Chondrocyte (in vitro differentiated cells): ENCODE measurements at regions not wholly inside any gene's neighbourhood (a gene's known extent, or its start where the extent isn't known, plus 50 kb on each side); places are given as distances from the start of the nearest gene placed in this dataset.

Source experiments
- DNase-seq: peaks from one replicate; pipeline ENCODE4 v3.0.0; 2021; ENCODE audit warnings: mixed read lengths, low spot score
- H3K27ac Mint-ChIP-seq: one replicate; pipeline ENCODE4 v1.8.0; 2021; ENCODE audit warnings: mild to moderate bottlenecking, moderate library complexity, mixed read lengths; ENCODE audit not compliant: unreplicated experiment
- H3K27me3 Mint-ChIP-seq: 2 replicates; pipeline ENCODE4 v1.8.0; 2021; ENCODE audit warnings: low read depth, mixed read lengths
- H3K36me3 Mint-ChIP-seq: 2 replicates; pipeline ENCODE4 v1.8.0; 2021; ENCODE audit warnings: low read depth, mixed read lengths
- H3K4me1 Mint-ChIP-seq: 2 replicates; pipeline ENCODE4 v1.8.0; 2021; ENCODE audit warnings: low read depth, mild to moderate bottlenecking, mixed read lengths
- H3K4me3 Mint-ChIP-seq: one replicate; pipeline ENCODE4 v1.8.0; 2021; ENCODE audit warnings: mild to moderate bottlenecking, moderate library complexity, mixed read lengths; ENCODE audit not compliant: unreplicated experiment
- H3K9me3 Mint-ChIP-seq: 2 replicates; pipeline ENCODE4 v1.8.0; 2021; ENCODE audit warnings: low read depth, mixed read lengths
- TF ChIP-seq, protein P1 (sequence below): fragments of 200-600 bp; sonication (generic); IDR thresholded peaks from 2 replicates; pipeline ENCODE4 v1.5.0; 2021; ENCODE audit warnings: antibody characterized with exemption, mild to moderate bottlenecking, moderate library complexity

- no peak for DNase-seq
- H3K27me3 Mint-ChIP-seq, result no peaks in the 10 kb centered on the region
- H3K9me3 Mint-ChIP-seq, result no peaks in the 10 kb centered on the region
- TF ChIP-seq, protein P1, sequence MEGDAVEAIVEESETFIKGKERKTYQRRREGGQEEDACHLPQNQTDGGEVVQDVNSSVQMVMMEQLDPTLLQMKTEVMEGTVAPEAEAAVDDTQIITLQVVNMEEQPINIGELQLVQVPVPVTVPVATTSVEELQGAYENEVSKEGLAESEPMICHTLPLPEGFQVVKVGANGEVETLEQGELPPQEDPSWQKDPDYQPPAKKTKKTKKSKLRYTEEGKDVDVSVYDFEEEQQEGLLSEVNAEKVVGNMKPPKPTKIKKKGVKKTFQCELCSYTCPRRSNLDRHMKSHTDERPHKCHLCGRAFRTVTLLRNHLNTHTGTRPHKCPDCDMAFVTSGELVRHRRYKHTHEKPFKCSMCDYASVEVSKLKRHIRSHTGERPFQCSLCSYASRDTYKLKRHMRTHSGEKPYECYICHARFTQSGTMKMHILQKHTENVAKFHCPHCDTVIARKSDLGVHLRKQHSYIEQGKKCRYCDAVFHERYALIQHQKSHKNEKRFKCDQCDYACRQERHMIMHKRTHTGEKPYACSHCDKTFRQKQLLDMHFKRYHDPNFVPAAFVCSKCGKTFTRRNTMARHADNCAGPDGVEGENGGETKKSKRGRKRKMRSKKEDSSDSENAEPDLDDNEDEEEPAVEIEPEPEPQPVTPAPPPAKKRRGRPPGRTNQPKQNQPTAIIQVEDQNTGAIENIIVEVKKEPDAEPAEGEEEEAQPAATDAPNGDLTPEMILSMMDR, result no peak
- H3K4me3 Mint-ChIP-seq, result peak overlapping the region; percentile 36
- peak overlapping the region; percentile 96 for H3K27ac Mint-ChIP-seq
- no peaks in the 10 kb centered on the region for H3K36me3 Mint-ChIP-seq
- peaks cover 40% of the 10 kb centered on the region for H3K4me1 Mint-ChIP-seq
Observed at GRCh38 chr9:121557581-121558447, 58.2 kb upstream of the GGTA1 start.

DNA sequence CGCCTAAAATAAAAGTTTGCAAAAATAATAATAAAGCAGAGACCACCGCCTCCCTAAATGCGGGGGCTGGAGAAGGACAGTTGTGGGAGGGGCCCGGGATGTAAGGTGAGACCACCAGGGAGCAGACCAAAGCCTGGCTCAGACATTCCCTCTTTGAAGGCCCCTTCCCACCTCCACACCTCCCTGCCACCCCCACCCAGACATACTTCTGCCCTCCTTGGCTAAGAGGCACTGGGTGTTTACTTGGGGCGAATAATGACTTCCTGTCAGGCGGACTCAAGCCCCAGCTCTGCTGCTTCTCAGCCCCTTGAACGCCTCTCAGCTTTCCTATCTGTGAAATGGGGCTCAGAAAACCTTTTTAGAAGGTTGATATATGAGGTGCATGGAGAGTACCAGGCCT is 58.8 kb upstream of the GGTA1 start:
- peak overlapping the region; percentile 96 for H3K27ac Mint-ChIP-seq
- peaks cover 40% of the 10 kb centered on the region for H3K4me1 Mint-ChIP-seq
- no peak overlapping the region for H3K4me3 Mint-ChIP-seq

GRCh38 chr9:121559183-121559582 is 59.5 kb upstream of the GGTA1 start:
- no peak for DNase-seq
- TF ChIP-seq, protein P1, result no peak
- no peaks in the 10 kb centered on the region for H3K9me3 Mint-ChIP-seq
- H3K36me3 Mint-ChIP-seq, result no peaks in the 10 kb centered on the region
- no peaks in the 10 kb centered on the region for H3K27me3 Mint-ChIP-seq
- H3K27ac Mint-ChIP-seq, result peak overlapping the region; percentile 96
- peaks cover 40% of the 10 kb centered on the region for H3K4me1 Mint-ChIP-seq
- H3K4me3 Mint-ChIP-seq, result no peak overlapping the region

More for the DNA sequence above, 58.8 kb upstream of the GGTA1 start:
- no peaks in the 10 kb centered on the region for H3K36me3 Mint-ChIP-seq
- no peaks in the 10 kb centered on the region for H3K9me3 Mint-ChIP-seq
- TF ChIP-seq, protein P1, result no peak
- no peak for DNase-seq
- H3K27me3 Mint-ChIP-seq, result no peaks in the 10 kb centered on the region

GRCh38 chr9:121560921-121561320 is 61.3 kb upstream of the GGTA1 start:
- TF ChIP-seq, protein P1, result no peak
- Mint-ChIP-seq H3K4me1 (peaks cover 40% of the 10 kb centered on the region), H3K27me3 (no peaks in the 10 kb centered on the region), H3K4me3 (no peak overlapping the region), H3K9me3 (no peaks in the 10 kb centered on the region), H3K27ac (no peak overlapping the region), H3K36me3 (no peaks in the 10 kb centered on the region)
- no peak for DNase-seq

DNA sequence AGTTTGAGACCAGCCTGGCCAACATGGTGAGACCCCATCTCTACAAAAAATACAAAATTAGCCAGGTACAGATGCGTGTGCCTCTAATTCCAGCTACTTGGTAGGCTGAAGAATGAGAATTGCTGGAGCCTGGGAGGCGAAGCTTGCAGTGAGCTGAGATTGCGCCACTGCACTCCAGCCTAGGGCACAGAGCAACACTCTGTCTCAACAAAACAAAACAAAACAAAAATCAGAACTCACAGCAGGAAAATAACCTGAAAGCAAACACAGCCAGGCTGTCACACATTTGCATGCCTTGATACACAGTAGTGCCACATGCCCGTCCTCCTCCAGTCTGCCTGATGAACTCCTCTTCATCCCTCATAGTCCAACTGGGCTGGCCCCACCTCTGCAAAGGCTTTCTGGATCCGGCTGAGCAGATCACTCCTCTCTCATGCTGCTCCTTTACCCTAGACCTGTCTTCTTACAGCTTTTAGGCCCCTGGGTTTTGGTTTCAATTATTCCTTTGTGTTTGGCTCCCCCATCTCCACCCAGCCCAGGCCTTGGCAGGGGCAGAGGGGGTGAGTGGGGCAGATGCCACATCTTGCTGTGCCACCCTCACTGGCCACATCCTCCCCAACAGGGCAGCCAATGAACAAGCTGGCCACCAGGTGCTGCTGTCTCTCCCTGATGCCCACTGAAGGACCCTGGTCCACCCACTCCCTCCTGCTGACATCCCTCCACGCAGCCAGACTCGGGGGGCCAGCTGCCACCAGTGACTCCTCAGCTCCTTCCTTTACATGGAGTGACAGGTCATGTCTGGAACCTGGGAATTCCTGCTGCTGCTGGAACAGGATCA is 62.0 kb upstream of the GGTA1 start:
- Mint-ChIP-seq H3K9me3 (no peaks in the 10 kb centered on the region), H3K36me3 (no peaks in the 10 kb centered on the region), H3K4me1 (peaks cover 40% of the 10 kb centered on the region), H3K27me3 (no peaks in the 10 kb centered on the region), H3K4me3 (no peak overlapping the region), H3K27ac (no peak overlapping the region)
- no peak for DNase-seq
- TF ChIP-seq, protein P1, result peak; percentile 45
